Activated T-cell treated with anti-CD3 and anti-CD28 coated beads, Interleukin-2, amount 50 U/mL, for 24 hours (primary cell): ENCODE measurements at regions not wholly inside any gene's neighbourhood (a gene's known extent, or its start where the extent isn't known, plus 50 kb on each side); places are given as distances from the start of the nearest gene placed in this dataset.

Experiments used
- DNase-seq: peaks from one replicate; pipeline ENCODE4 v3.0.0-alpha.2; 2020
- H3K27ac Mint-ChIP-seq: 2 replicates; pipeline ENCODE4 v1.8.0; 2020; ENCODE audit warnings: mild to moderate bottlenecking, mixed read lengths
- H3K27me3 Mint-ChIP-seq: 2 replicates; pipeline ENCODE4 v1.8.0; 2020; ENCODE audit warnings: mixed read lengths
- H3K36me3 Mint-ChIP-seq: 2 replicates; pipeline ENCODE4 v1.8.0; 2020; ENCODE audit warnings: low read depth, mixed read lengths
- H3K4me1 Mint-ChIP-seq: 2 replicates; pipeline ENCODE4 v1.8.0; 2020; ENCODE audit warnings: low read depth, mixed read lengths
- H3K4me3 Mint-ChIP-seq: 2 replicates; pipeline ENCODE4 v1.8.0; 2020; ENCODE audit warnings: mild to moderate bottlenecking, moderate library complexity, mixed read lengths
- H3K9me3 Mint-ChIP-seq: 2 replicates; pipeline ENCODE4 v1.8.0; 2020; ENCODE audit warnings: mixed read lengths

- H3K9me3 Mint-ChIP-seq, result no peaks in the 10 kb centered on the region
- H3K27me3 Mint-ChIP-seq, result no peaks in the 10 kb centered on the region
- no peak for DNase-seq
- no peak overlapping the region for H3K4me3 Mint-ChIP-seq
- no peak overlapping the region for H3K27ac Mint-ChIP-seq
- no peaks in the 10 kb centered on the region for H3K4me1 Mint-ChIP-seq
- H3K36me3 Mint-ChIP-seq, result no peaks in the 10 kb centered on the region
Measured at GRCh38 chr10:44510379-44511115, 125.7 kb upstream of the CXCL12 start.

- Mint-ChIP-seq H3K4me3 (no peak overlapping the region), H3K27me3 (no peaks in the 10 kb centered on the region), H3K9me3 (no peaks in the 10 kb centered on the region), H3K27ac (no peak overlapping the region), H3K4me1 (no peaks in the 10 kb centered on the region), H3K36me3 (no peaks in the 10 kb centered on the region)
- DNase-seq, result no peak
Measured at GRCh38 chr10:44511166-44511565, 126.3 kb upstream of the CXCL12 start.

DNA sequence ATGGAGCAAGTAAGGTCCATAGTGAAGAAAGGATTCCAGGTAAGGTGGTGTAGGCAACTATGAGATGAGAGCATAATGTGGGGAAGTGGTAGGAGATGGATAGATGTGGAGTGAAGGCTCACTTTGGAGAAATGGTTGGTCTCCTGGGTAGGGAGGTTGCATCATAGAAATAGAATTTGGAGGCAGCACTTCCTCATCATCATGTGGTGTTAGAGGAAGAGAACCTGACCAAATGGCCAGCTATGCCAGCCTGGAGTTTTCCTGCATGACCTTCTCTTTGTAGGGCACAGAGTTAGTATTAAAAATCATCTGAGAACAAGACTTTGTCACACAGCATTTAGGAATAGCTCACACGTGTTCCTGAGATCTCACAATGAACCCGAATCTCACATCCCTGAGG is 126.7 kb upstream of the CXCL12 start:
- Mint-ChIP-seq H3K36me3 (no peaks in the 10 kb centered on the region), H3K4me1 (no peaks in the 10 kb centered on the region)

DNA sequence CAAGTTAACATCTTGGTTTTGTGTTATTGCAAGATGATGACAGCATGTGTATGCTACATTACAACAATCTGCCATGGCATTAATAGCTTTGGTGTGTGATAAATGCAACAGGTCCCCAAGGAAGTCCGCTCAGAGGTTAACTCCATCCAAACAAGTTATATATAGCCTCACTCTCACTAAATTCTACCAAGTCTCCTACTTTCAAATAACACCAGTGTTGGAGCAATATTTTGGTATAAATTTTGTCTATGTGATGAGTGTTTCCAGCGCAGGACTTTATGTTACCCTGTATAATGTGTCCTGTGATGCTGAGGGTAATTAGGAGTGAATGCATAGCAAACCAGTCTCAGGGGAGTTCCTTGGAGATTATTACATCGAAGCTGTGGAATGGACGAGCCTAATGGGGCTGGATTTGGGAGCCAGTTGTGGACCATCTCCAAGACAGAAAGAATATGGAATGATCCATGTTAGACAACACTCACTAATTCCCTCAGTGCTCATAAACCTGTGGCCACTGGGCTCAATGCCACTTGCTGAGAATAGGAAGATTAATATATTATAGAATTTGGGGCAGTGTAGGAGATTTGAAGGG is 127.6 kb upstream of the CXCL12 start:
- DNase-seq, result no peak
- H3K27me3 Mint-ChIP-seq, result no peaks in the 10 kb centered on the region
- no peaks in the 10 kb centered on the region for H3K9me3 Mint-ChIP-seq
- no peak overlapping the region for H3K4me3 Mint-ChIP-seq
- no peak overlapping the region for H3K27ac Mint-ChIP-seq
- H3K36me3 Mint-ChIP-seq, result no peaks in the 10 kb centered on the region
- no peaks in the 10 kb centered on the region for H3K4me1 Mint-ChIP-seq

More for the DNA sequence above, 126.7 kb upstream of the CXCL12 start:
- H3K9me3 Mint-ChIP-seq, result no peaks in the 10 kb centered on the region
- H3K27ac Mint-ChIP-seq, result no peak overlapping the region
- no peaks in the 10 kb centered on the region for H3K27me3 Mint-ChIP-seq
- no peak overlapping the region for H3K4me3 Mint-ChIP-seq
- DNase-seq, result no peak

GRCh38 chr10:44513591-44513990 is 128.7 kb upstream of the CXCL12 start:
- no peaks in the 10 kb centered on the region for H3K27me3 Mint-ChIP-seq
- no peak overlapping the region for H3K4me3 Mint-ChIP-seq
- no peaks in the 10 kb centered on the region for H3K4me1 Mint-ChIP-seq

DNA sequence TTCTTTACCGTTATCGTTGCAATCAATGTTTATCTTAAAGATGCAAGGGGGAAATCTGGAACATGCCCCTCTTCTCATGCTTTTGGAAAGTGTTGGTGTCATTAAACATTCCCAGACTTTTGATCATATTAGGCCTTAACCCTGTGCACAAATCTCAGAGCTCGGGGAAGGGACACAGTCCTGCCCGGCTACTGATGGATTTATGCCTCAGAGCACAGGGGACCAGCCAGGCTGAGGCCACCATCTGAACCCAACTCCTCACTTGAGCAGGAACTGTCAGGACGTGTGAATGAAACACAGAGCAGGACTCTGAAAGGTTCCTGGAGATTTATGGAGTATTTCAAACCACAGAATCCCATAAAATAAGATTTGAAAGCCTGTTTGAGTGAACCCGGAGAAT is 132.0 kb upstream of the CXCL12 start:
- H3K4me1 Mint-ChIP-seq, result no peaks in the 10 kb centered on the region
- H3K4me3 Mint-ChIP-seq, result no peak overlapping the region
- no peak overlapping the region for H3K27ac Mint-ChIP-seq
- H3K27me3 Mint-ChIP-seq, result no peaks in the 10 kb centered on the region
- no peaks in the 10 kb centered on the region for H3K9me3 Mint-ChIP-seq
- no peaks in the 10 kb centered on the region for H3K36me3 Mint-ChIP-seq
- DNase-seq, result no peak

More at GRCh38 chr10:44513591-44513990, 128.7 kb upstream of the CXCL12 start:
- no peaks in the 10 kb centered on the region for H3K9me3 Mint-ChIP-seq
- no peak for DNase-seq
- no peaks in the 10 kb centered on the region for H3K36me3 Mint-ChIP-seq
- H3K27ac Mint-ChIP-seq, result no peak overlapping the region

DNA sequence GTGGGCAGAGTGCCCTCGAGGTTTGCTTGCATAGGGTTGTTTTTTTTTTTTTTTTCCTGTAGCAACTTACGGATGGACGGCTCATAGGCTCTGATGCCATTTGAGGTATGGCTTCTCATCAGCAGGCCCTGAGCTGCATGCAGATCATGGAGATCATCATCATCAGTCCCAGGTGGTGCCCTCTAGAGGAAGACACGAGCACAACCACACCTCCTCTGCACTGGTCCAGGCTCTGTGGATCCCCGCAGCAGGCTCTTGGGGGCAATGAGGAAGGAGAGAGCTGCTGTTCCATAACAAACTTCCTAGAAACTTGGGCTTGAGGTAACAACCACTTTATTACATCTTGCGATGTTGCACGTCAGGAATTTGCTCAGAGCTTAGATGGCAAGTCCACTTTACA is 132.7 kb upstream of the CXCL12 start:
- DNase-seq, result no peak
- Mint-ChIP-seq H3K4me3 (no peak overlapping the region), H3K27me3 (no peaks in the 10 kb centered on the region), H3K36me3 (no peaks in the 10 kb centered on the region), H3K4me1 (no peaks in the 10 kb centered on the region), H3K9me3 (no peaks in the 10 kb centered on the region), H3K27ac (no peak overlapping the region)

DNA sequence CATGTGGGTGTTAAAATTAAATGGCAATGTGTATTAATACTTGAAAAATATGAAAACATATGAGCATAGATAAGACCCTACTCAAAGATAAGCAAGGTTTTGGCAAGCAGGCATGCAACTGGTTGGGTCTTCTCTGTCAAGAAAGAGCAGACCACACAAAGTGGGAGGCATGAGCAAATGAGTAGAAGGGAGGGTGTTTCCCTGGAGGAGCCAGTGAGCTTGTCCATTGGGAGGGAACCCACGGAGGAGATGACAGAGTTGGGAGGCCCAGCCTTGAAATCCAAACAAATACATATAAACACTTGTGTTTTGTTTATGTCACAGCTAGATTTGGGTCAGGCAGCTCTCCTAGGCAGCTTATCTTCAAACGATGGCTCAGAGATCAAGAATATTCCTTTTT is 134.5 kb upstream of the CXCL12 start:
- H3K9me3 Mint-ChIP-seq, result peaks cover 4% of the 10 kb centered on the region
- H3K36me3 Mint-ChIP-seq, result no peaks in the 10 kb centered on the region
- no peaks in the 10 kb centered on the region for H3K4me1 Mint-ChIP-seq
- no peak overlapping the region for H3K4me3 Mint-ChIP-seq
- no peak overlapping the region for H3K27ac Mint-ChIP-seq
- no peak for DNase-seq
- H3K27me3 Mint-ChIP-seq, result no peaks in the 10 kb centered on the region

DNA sequence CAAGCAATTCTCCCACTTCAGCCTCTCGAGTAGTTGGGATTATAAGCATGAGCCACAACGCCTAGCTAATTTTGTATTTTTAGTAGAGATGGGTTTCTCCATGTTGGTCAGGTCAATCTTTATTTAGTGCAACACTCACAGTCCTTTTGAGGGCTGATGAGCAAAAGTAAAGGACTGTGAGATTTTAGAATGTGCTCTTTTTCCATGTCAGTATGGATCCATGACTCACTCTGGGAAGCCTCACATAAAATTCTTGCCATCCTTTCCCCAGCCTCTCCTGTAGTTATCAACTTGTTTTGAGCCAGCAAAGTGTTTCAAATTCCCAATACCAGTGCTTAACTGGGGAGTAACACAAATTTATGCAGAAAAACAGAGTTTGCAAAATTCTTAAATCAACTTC is 135.8 kb upstream of the CXCL12 start:
- Mint-ChIP-seq H3K4me3 (no peak overlapping the region), H3K36me3 (no peaks in the 10 kb centered on the region), H3K4me1 (no peaks in the 10 kb centered on the region), H3K9me3 (peaks cover 12% of the 10 kb centered on the region), H3K27me3 (no peaks in the 10 kb centered on the region), H3K27ac (no peak overlapping the region)
- DNase-seq, result no peak

- no peak overlapping the region for H3K27ac Mint-ChIP-seq
- no peak for DNase-seq
- H3K36me3 Mint-ChIP-seq, result no peaks in the 10 kb centered on the region
- no peaks in the 10 kb centered on the region for H3K4me1 Mint-ChIP-seq
- H3K9me3 Mint-ChIP-seq, result peaks cover 17% of the 10 kb centered on the region
- H3K4me3 Mint-ChIP-seq, result no peak overlapping the region
- no peaks in the 10 kb centered on the region for H3K27me3 Mint-ChIP-seq
Measured at GRCh38 chr10:44539178-44539577, 154.3 kb upstream of the CXCL12 start.

- DNase-seq, result no peak
- H3K27ac Mint-ChIP-seq, result no peak overlapping the region
- no peaks in the 10 kb centered on the region for H3K36me3 Mint-ChIP-seq
- no peak overlapping the region for H3K4me3 Mint-ChIP-seq
- H3K4me1 Mint-ChIP-seq, result no peaks in the 10 kb centered on the region
- H3K9me3 Mint-ChIP-seq, result no peaks in the 10 kb centered on the region
- peaks cover 7% of the 10 kb centered on the region for H3K27me3 Mint-ChIP-seq
Measured at GRCh38 chr10:44552726-44553125, 167.8 kb upstream of the CXCL12 start.

DNA sequence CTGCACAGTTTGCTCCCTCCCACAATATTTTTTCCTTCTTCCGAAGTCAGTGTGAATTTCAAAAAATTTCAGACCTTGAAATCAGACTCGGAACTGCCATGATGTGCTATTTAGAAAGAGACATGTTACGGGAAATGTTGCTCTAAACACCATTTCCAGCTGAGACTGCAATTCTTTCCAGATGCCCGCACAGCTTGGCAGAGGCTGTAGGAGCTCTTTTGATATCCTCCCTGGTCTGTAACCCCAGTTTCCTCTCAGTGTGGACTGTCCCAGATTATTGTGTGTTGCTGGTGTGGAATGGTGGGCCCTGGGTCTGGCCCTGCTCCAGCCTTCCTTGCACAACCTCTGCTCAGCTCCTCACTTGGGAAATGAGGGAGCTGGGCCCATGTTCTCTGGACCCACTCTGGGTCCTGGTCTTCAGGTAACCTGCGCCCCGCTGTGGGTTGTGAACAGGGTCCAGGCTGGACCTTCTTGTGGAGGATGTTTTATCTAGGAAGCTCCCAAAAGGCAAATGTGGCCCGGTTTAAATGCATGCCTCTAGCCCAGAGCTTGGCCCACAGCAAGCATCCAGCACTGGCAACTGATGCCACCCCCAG is 172.8 kb upstream of the CXCL12 start:
- Mint-ChIP-seq H3K4me3 (no peak overlapping the region), H3K4me1 (no peaks in the 10 kb centered on the region)

DNA sequence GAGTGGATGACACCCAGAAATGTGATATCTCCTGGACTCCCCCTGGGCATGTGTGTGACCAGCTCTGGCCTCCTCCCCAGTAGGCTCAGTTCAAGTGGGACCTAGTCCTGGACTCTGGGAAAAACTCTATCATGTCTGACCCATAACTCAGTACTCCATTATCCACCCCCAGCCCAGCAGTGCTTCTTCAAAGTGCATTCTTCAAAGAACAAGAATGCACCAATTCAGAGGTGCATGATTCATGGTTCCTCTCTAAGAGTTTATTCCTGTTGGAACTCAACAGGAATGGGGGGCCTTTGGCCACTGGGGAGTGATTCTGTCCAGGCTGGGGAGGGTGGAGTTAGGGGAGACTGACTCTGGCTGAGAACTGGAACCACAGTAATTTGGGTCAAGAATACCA is 173.6 kb upstream of the CXCL12 start:
- Mint-ChIP-seq H3K4me3 (no peak overlapping the region), H3K36me3 (no peaks in the 10 kb centered on the region), H3K4me1 (no peaks in the 10 kb centered on the region), H3K9me3 (no peaks in the 10 kb centered on the region), H3K27me3 (peaks cover 1% of the 10 kb centered on the region), H3K27ac (no peak overlapping the region)
- DNase-seq, result no peak

More for the DNA sequence above, 172.8 kb upstream of the CXCL12 start:
- no peak for DNase-seq
- Mint-ChIP-seq H3K27ac (no peak overlapping the region), H3K27me3 (peaks cover 4% of the 10 kb centered on the region), H3K36me3 (no peaks in the 10 kb centered on the region), H3K9me3 (no peaks in the 10 kb centered on the region)

- H3K9me3 Mint-ChIP-seq, result no peaks in the 10 kb centered on the region
- no peak overlapping the region for H3K27ac Mint-ChIP-seq
- H3K27me3 Mint-ChIP-seq, result no peaks in the 10 kb centered on the region
- no peak overlapping the region for H3K4me3 Mint-ChIP-seq
- H3K4me1 Mint-ChIP-seq, result no peaks in the 10 kb centered on the region
- no peaks in the 10 kb centered on the region for H3K36me3 Mint-ChIP-seq
- DNase-seq, result no peak
Measured at GRCh38 chr10:44564361-44564760, 179.5 kb upstream of the CXCL12 start.

- no peak for DNase-seq
- no peak overlapping the region for H3K27ac Mint-ChIP-seq
- no peaks in the 10 kb centered on the region for H3K4me1 Mint-ChIP-seq
Measured at GRCh38 chr10:44564790-44565189, 179.9 kb upstream of the CXCL12 start.

More at GRCh38 chr10:44564790-44565189, 179.9 kb upstream of the CXCL12 start:
- Mint-ChIP-seq H3K4me3 (no peak overlapping the region), H3K27me3 (no peaks in the 10 kb centered on the region), H3K36me3 (no peaks in the 10 kb centered on the region), H3K9me3 (no peaks in the 10 kb centered on the region)
